PC-3 (cell line): ENCODE measurements at regions not wholly inside any gene's neighbourhood (a gene's known extent, or its start where the extent isn't known, plus 50 kb on each side); places are given as distances from the start of the nearest gene placed in this dataset.

Experiments used
- ATAC-seq: fragments of 200-7000 bp; cut with Tn5 transposase; 2 replicates; pipeline ENCODE4 v1.9.1; 2020; ENCODE audit warnings: mild to moderate bottlenecking, moderate library complexity
- BruUV-seq: library from RNA; stranded (reverse); fragments of 400-500 nt; replicated peaks from 2 replicates; lab custom pipeline; 2021; lab: Mats Ljungman, UMichigan
- CTCF ChIA-PET: fragments of 300-600 bp; sonication (Branson Sonifier 250); formaldehyde crosslinking; loops from one replicate; lab custom pipeline; 2022; ENCODE audit warnings: antibody characterized with exemption; lab: Charles Lee
- POLR2A ChIA-PET: fragments of 300-600 bp; sonication (Branson Sonifier 250); formaldehyde crosslinking; loops from one replicate; lab custom pipeline; 2022; ENCODE audit warnings: antibody characterized with exemption; ENCODE audit not compliant: unreplicated experiment; lab: Charles Lee
- DNase-seq: peaks from one replicate; pipeline ENCODE4 v3.0.0-alpha.2; 2015
- H2AFZ ChIP-seq: fragments of 300-600 bp; sonication (generic); 2 replicates; pipeline ENCODE4 v1.6.0; 2016; ENCODE audit warnings: antibody characterized with exemption, low read length
- H3F3A ChIP-seq: fragments of 300-600 bp; sonication (generic); one replicate; pipeline ENCODE4 v1.6.0; 2017; ENCODE audit warnings: antibody characterized with exemption, low read length, control low read depth, mild to moderate bottlenecking; ENCODE audit not compliant: unreplicated experiment
- H3K27ac ChIP-seq: fragments of 300-600 bp; sonication (generic); 2 replicates; pipeline ENCODE4 v1.5.1; 2016; ENCODE audit warnings: mild to moderate bottlenecking, low read length
- H3K27me3 ChIP-seq: fragments of 300-600 bp; sonication (generic); 2 replicates; pipeline ENCODE4 v1.6.1; 2016; ENCODE audit warnings: low read length, mixed read lengths
- H3K36me3 ChIP-seq: fragments of 300-600 bp; sonication (generic); 2 replicates; pipeline ENCODE4 v1.6.1; 2016; ENCODE audit warnings: low read depth, mixed run types, low read length, mixed read lengths
- H3K4me1 ChIP-seq: fragments of 300-600 bp; sonication (generic); 2 replicates; pipeline ENCODE4 v1.5.1; 2016; ENCODE audit warnings: low read length; ENCODE audit not compliant: insufficient read depth
- H3K4me2 ChIP-seq: fragments of 300-600 bp; sonication (generic); 2 replicates; pipeline ENCODE4 v1.6.0; 2016; ENCODE audit warnings: low read length
- H3K4me3 ChIP-seq: fragments of 300-600 bp; sonication (generic); 2 replicates; pipeline ENCODE4 v1.5.1; 2016; ENCODE audit warnings: mild to moderate bottlenecking, low read length, mixed read lengths
- H3K79me2 ChIP-seq: fragments of 300-600 bp; sonication (generic); 2 replicates; pipeline ENCODE4 v1.6.1; 2017; ENCODE audit warnings: low read length, mixed read lengths
- H3K9ac ChIP-seq: fragments of 300-600 bp; sonication (generic); 2 replicates; pipeline ENCODE4 v1.6.0; 2016; ENCODE audit warnings: mild to moderate bottlenecking, low read length
- H3K9me2 ChIP-seq: fragments of 300-600 bp; sonication (generic); replicated peaks from 2 replicates; pipeline ENCODE4 v1.6.1; 2016; ENCODE audit warnings: mixed run types, low read length, mixed read lengths
- H3K9me3 ChIP-seq: fragments of 300-600 bp; sonication (generic); 2 replicates; pipeline ENCODE4 v1.6.1; 2016; ENCODE audit warnings: low read length, mixed read lengths
- H4K20me1 ChIP-seq: fragments of 300-600 bp; sonication (generic); 2 replicates; pipeline ENCODE4 v1.6.1; 2016; ENCODE audit warnings: low read length, mixed read lengths
- CTCF ChIP-seq: fragments of 300-600 bp; sonication (generic); conservative IDR thresholded peaks from 2 replicates; pipeline ENCODE4 v1.5.1; 2017; ENCODE audit warnings: antibody characterized with exemption, low read depth, mild to moderate bottlenecking, low read length
- EZH2 ChIP-seq: fragments of 300-600 bp; sonication (generic); IDR thresholded peaks from one replicate; pipeline ENCODE4 v1.6.1; 2017; ENCODE audit warnings: antibody characterized with exemption, mild to moderate bottlenecking, low read length; ENCODE audit not compliant: unreplicated experiment
- EZH2phosphoT487 ChIP-seq: fragments of 300-600 bp; sonication (generic); IDR thresholded peaks from 2 replicates; pipeline ENCODE4 v1.6.1; 2018; ENCODE audit warnings: mild to moderate bottlenecking, antibody characterized with exemption, low read length, borderline replicate concordance
- intact Hi-C: fragments of 100-400 bp; cut with micrococcal nuclease; formaldehyde crosslinking; loops from 2 replicates; pipeline ENCODE4 v1.9.0; 2023

- Histone ChIP-seq H3K4me2 (no peak overlapping the region), H3K9me2 (no peaks in the 10 kb centered on the region), H3K9ac (no peak overlapping the region), H4K20me1 (no peaks in the 10 kb centered on the region), H3K27ac (no peak overlapping the region), H3K79me2 (no peaks in the 10 kb centered on the region), H3F3A (no peaks in the 10 kb centered on the region), H3K4me3 (no peak overlapping the region), H3K9me3 (no peaks in the 10 kb centered on the region), H3K36me3 (no peaks in the 10 kb centered on the region), H2AFZ (no peak overlapping the region), H3K27me3 (no peaks in the 10 kb centered on the region), H3K4me1 (no peaks in the 10 kb centered on the region)
- BruUV-seq, result no TSS peak
- ATAC-seq, result peak; percentile 33; the same call in 1 of the 2 replicates
- intact Hi-C loops, result no loop called here
- ChIA-PET CTCF (no interaction called here), POLR2A (no interaction called here)
- no peak for DNase-seq
- TF ChIP-seq CTCF, result no peak
- no peak for TF ChIP-seq EZH2
- TF ChIP-seq EZH2phosphoT487, result no peak
Measured at GRCh38 chr2:159867567-159868361, 69.8 kb upstream of the CD302 start.

DNA sequence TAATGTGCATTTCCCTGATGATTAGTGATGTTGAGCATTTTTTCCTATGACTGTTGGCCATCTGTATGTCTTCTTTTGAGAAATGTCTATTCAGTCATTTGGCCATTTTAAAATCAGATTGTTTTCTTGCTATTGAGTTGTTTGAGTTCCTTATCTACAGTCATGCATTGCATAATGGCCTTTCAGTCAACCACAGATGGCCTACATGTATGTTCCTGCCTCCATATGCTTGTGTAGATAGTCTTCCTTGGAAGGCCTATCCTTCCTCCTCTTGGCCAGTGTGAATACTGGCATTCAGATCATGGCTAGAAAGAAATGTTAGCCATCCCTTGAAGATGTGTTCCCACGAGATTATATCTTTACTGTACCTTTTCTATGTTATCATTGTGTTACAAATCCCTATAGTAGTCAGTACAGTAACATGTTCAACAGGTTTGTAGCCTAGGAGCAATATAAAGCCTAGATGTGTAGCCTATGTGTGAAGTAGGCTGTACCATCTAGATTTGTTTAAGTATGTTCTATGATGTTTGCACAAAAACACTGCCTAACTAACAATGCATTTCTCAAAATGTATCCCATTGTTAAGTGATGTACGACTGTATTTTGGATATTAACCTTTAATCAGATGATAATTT, 65.6 kb upstream of the CD302 start:
- no peak for TF ChIP-seq EZH2phosphoT487
- TF ChIP-seq EZH2, result no peak
- TF ChIP-seq CTCF, result no peak
- Histone ChIP-seq H3K4me1 (no peaks in the 10 kb centered on the region), H3K9me2 (no peaks in the 10 kb centered on the region), H3K9ac (no peak overlapping the region), H3K79me2 (no peaks in the 10 kb centered on the region), H3K36me3 (no peaks in the 10 kb centered on the region), H3K27me3 (0 out of 2 replicates have a peak, but pooled peaks cover 2% of the 10 kb centered on the region), H3K4me2 (no peak overlapping the region), H3F3A (no peaks in the 10 kb centered on the region), H2AFZ (no peak overlapping the region), H3K27ac (no peak overlapping the region), H4K20me1 (no peaks in the 10 kb centered on the region), H3K4me3 (no peak overlapping the region), H3K9me3 (no peaks in the 10 kb centered on the region)
- no TSS peak for BruUV-seq
- POLR2A ChIA-PET, result no interaction called here
- intact Hi-C loops, result no loop called here
- DNase-seq (no peak), ATAC-seq (no peak)
- CTCF ChIA-PET, result no interaction called here
